ENCODE measurements at regions not wholly inside any gene's neighbourhood (a gene's known extent, or its start where the extent isn't known, plus 50 kb on each side); places are given as distances from the start of the nearest gene placed in this dataset.

DNA sequence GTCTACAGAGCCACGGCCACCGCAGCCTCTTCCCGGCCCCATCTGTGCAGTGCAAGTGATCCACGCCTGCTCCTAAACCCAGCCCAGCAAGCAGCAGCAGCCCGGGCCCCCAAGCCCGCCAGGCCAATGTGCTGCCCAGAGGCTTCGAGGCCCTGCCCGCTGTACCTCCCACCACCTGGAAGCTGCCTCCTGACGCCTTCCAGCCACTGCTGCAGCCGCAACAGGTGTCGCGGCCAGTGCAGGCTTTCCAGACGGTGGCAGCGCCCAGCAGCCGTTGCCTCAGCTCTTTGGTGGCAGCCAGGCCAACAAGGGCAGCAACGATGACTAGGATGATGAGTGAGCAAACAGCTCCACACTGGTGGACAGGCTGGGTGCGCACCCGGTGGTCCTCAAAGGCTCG is 50.2 kb upstream of the TPM4 start:
- Mint-ChIP-seq H3K27ac (no peak overlapping the region), H3K27me3 (no peaks in the 10 kb centered on the region), H3K36me3 (ENCODE audit: low read depth) (no peaks in the 10 kb centered on the region), H3K9me3 (no peaks in the 10 kb centered on the region), H3K4me3 (no peak overlapping the region), H3K4me1 (ENCODE audit: low read depth) (peaks cover 9% of the 10 kb centered on the region)
- ChIA-PET POLR2A (no interaction called here), CTCF (no interaction called here)
- intact Hi-C loops (cut with micrococcal nuclease) = no loop called here
- TF ChIP-seq, protein P1, sequence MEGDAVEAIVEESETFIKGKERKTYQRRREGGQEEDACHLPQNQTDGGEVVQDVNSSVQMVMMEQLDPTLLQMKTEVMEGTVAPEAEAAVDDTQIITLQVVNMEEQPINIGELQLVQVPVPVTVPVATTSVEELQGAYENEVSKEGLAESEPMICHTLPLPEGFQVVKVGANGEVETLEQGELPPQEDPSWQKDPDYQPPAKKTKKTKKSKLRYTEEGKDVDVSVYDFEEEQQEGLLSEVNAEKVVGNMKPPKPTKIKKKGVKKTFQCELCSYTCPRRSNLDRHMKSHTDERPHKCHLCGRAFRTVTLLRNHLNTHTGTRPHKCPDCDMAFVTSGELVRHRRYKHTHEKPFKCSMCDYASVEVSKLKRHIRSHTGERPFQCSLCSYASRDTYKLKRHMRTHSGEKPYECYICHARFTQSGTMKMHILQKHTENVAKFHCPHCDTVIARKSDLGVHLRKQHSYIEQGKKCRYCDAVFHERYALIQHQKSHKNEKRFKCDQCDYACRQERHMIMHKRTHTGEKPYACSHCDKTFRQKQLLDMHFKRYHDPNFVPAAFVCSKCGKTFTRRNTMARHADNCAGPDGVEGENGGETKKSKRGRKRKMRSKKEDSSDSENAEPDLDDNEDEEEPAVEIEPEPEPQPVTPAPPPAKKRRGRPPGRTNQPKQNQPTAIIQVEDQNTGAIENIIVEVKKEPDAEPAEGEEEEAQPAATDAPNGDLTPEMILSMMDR (IDR thresholded peaks at IDR 0.05) = no peak
- ATAC-seq (no peak), DNase-seq (no peak)
